ENCODE measurements at regions not wholly inside any gene's neighbourhood (a gene's known extent, or its start where the extent isn't known, plus 50 kb on each side); places are given as distances from the start of the nearest gene placed in this dataset.

GRCh38 chr3:107100137-107100536 is 277.1 kb upstream of the CCDC54 start:
- TF ChIP-seq CTCF (IDR thresholded peaks at IDR 0.05), result no peak
- no peak for TF ChIP-seq ZFX (IDR thresholded peaks at IDR 0.05; ENCODE audit: borderline replicate concordance)

Data from 22Rv1 (cell line).